ENCODE measurements at regions not wholly inside any gene's neighbourhood (a gene's known extent, or its start where the extent isn't known, plus 50 kb on each side); places are given as distances from the start of the nearest gene placed in this dataset.

GRCh38 chr5:1706021-1706420 is 93.6 kb downstream of the MRPL36 start:
- no peak for DNase-seq (ENCODE audit: low read depth)

DNA sequence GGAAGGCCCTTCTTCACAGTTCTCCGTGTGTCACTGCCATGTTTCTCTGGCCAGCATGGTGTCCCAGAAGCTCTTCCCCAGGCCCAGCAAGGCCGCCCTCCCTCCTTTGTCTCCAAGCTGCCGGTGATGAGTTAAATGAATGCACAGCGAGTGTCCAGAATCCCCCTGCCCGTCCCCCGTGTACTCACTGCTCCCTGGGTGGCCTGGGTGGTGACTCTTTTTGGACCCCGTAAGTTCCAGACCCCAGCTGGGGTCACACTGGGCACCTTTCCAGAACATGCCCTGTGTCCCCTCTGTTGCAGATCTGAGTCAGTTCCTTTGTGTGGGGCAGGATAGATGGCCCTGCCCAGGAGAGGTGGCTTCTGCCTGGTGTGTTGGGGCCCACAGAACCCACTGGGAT is 95.0 kb downstream of the MRPL36 start:
- DNase-seq (ENCODE audit: low read depth), result no peak

DNA sequence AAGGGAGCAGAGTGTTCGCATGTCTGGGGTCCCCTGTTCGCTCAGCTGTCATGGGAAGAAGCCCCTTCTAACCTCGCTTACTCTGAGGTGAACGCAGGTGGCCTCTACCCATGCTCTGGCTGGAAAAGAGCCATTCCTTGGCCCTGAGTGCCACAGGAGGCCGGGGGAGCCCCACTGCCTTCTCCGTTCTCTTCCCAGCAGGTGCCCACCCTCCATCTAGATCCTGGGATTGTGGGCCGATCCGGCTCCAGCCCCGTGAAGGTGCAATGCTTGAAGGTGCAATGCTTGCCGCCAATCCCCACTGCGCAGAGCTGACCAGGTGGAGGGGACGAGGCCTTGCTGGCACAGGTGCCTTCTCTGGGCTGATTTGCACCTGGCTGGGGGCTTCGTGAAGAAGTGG is 95.4 kb downstream of the MRPL36 start:
- DNase-seq (ENCODE audit: low read depth), result no peak

DNA sequence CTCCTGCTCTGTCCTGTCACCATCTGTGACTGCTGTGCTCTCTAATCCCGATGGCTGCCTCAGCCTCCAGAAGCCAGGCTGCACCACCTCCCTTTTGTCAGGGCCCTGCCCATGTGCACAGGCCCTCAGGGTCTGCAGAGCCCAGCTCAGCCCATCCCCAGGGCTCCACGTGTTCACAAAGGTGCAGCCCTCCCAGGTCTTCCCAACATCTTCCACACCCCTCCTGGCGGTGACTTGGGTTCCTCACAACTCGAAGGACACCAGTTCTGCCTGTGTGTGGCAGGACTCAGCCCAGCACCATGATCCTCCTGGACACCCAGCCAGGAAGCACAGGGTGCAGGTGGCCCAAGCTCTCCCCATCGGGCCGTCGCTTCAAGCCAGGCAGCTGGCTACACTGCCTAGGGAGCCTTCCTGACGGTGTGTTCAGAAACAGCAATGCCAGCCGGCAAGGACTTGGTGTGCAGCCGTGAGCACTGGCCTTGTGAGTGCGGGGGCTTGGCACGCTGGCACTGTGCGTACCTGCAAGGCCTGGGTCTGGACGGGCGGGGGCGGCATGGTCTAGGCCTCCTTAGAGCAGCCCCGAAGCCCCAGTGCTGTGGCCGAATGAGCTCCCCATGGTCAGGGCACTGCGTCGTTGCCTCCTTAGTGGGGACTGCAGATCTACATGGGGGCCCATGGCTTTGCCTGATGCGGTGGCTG is 96.1 kb downstream of the MRPL36 start:
- no peak for DNase-seq (ENCODE audit: low read depth)

DNA sequence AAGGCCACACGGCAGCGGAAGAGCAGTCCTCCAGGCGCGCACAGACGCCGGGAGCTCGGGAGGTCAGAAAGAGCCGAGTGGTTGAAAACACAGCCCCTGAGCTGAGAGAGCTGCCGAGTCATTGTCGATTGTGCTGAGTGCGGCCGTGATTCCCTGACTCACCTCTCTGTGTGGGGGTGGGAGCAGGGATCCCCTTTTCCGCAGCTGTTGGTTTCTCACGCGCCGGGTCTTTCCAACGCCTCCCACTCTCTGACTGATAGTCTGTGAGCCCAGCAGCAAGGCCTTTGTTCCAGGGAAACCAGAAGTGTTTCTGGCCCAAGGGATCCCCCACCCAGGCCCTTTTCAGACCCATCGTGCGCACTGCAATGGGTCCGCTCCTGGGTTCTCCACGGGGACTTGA is 97.3 kb downstream of the MRPL36 start:
- DNase-seq (ENCODE audit: low read depth), result no peak

DNA sequence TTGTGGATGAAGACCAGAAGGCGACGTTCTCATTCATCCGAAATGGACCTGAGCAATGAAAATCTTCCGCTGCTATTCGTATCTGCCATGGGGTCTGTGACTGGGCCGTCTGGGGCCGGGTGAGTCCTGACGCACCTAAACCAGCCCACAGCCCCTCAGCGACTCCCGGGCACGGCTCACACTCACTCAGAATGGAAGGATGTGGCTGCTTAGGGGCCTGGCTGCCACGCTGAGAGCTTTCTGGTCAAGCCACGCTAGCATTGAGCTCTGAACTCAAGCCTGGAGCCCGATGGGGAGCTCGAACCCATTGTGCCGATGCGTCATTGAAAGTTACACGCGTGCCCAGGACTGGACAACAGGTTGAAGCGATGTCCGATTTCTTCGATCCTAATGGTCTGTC is 97.8 kb downstream of the MRPL36 start:
- DNase-seq (ENCODE audit: low read depth), result no peak

DNA sequence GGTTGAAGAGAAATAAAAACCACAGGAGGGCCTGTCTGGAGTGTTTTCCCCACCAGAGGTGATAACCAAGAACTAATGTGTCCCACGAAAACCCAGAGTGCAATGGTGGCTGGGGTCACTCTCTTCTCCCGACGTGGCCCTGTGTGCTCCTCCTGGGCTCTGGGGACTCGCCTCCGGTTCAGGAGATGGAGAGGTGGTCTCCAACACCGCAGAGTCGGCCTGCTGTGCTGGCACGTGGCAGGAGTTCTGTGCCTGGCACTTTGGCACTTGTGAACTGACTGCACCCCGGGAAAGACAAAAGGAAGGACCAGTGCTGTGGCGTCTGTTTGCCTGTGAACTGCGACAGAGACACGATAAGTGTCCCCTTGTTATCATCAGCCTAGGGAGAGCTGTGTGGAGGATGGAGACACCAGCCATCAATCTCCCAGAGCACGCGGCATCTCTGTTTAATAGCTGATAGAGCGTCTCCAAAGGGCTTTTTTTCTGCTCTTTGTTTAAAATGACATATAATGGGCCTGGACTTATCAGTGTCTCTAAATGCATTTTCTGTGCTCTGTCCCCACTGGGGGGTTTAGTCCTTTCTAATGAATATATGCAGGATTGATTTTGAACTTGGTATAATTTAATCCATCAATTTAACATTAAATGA is 98.3 kb downstream of the MRPL36 start:
- DNase-seq (ENCODE audit: low read depth), result no peak

DNA sequence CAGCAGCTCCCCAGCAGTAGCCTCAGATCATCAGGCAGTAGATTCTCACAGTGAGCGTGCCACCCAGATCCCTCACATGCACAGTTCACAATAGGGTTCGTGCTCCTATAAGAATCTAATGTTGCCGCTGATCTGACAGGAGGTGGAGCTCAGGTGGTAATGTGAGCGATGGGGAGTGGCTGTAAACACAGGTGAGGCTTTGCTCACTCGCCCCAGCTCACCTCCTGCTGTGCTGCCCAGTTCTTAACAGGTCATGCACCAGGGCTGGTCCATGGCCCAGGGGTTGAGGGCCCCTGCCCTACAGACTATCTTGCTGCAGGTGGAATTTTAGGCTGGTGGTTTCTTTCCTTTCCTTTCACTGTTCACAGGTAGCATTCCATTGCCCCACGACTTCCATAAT is 100.2 kb downstream of the MRPL36 start:
- DNase-seq (ENCODE audit: low read depth), result no peak

DNA sequence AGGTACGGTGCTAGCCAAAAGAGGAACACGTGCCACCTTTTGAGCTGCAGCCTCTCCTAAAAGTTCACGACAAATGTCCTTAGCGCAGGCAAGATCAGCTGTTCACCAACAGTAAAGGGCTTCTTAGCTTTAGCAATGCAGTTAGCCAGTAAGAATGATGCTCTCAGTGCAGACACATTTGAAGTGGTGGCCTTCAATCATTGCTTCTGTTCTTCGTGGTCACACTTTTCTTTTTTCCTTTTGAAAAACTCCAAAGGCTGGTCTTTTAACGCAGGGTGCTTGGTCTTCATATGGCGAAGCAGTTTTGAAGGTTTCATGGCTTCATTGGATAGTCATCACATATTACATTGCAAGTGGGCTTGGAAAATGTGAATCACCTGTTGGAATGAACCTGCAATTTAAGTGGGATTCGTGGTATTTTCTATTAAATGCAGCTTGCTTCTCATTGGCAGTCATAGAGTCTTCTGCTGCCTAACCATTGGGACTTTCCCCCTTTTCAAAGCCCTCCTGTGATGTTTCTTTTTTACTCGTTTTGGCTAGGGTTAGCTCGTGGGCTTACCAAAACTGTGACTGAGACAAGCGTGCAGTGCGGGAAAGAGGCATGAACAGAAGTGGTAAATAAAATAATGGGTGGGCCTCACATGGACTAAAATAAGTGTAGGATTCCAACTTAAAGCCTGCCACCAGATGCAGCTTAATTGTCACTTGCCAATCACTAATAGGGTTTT is 100.9 kb downstream of the MRPL36 start:
- DNase-seq (ENCODE audit: low read depth), result no peak

GRCh38 chr5:1692381-1692780 is 107.3 kb downstream of the MRPL36 start:
- no peak for DNase-seq (ENCODE audit: low read depth)

- no peak for DNase-seq (ENCODE audit: low read depth)
These were observed 112.2 kb downstream of the MRPL36 start for GRCh38 chr5:1687301-1687970.

GRCh38 chr5:1686016-1686802 is 113.4 kb downstream of the MRPL36 start:
- DNase-seq (ENCODE audit: low read depth), result no peak

GRCh38 chr5:1685066-1685465 is 114.6 kb downstream of the MRPL36 start:
- DNase-seq (ENCODE audit: low read depth), result no peak

DNA sequence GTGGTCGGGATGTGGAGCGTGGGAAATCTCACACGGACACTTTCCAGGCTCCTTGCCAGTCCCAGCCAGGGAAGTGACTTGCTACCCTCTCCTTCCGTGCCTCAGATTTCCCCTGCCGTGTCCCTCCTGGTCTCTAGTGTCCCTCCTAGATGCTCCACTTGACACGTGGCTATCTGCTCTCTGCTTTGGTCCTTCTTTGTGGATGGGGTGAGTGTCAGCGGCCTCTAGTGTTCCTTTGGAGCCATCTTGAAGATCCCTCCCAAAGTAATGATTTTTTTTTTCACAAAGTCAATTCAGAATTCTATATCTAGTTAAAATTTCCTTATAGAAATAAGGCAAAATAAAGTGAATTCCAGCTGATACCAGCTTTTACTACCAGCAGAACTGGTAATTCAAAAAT is 117.7 kb downstream of the MRPL36 start:
- no peak for DNase-seq (ENCODE audit: low read depth)

DNA sequence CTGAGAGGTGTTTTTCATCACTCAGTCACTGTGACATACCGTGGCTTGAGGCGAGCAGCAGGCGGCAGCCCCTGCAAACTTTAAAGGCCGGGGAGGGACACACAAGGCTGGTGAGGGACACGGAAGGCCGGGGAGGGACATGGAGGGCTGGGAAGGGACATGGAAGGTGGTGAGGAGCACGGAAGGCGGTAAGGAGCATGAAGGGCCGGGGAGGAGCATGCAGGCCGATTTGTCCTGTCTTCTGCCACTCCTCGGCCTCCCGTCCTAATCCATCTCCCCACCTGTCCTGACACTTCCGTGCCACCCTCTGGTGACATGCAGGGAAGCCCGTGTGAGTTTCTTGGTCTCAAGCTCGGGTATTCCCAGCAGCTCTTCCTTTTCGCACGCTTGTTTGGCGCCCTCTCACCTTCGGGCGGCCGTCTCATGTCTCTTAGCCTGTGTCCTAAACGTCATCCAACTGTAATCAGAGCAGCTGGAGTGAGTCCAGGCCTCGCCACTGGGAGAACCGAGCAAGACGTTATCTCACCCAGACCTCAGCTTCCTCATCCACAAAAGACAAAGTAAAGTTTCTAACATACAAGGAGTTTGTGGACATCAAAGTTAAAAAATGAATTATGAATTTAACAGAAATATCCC is 126.5 kb downstream of the MRPL36 start:
- DNase-seq (ENCODE audit: low read depth), result no peak

DNA sequence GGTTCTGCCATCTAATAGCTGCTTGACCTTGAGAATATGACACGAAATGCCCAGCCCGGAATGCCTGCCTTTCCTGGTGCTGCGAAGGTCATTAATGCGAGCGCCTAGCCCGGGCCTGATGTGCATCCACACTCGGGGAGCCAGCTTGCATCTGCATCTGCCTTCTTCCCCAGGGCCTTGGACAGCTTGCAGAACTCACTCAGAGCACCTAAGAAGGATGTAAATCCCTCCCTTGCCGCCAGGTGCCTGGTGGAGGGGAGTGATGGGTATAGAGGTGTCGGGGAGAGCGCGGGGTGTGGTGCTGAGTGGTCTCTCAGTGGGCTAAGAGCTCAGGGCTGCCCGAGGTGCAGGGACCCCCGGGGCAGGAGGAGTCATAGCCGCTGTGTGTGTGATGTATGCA is 127.2 kb downstream of the MRPL36 start:
- DNase-seq (ENCODE audit: low read depth), result no peak

DNA sequence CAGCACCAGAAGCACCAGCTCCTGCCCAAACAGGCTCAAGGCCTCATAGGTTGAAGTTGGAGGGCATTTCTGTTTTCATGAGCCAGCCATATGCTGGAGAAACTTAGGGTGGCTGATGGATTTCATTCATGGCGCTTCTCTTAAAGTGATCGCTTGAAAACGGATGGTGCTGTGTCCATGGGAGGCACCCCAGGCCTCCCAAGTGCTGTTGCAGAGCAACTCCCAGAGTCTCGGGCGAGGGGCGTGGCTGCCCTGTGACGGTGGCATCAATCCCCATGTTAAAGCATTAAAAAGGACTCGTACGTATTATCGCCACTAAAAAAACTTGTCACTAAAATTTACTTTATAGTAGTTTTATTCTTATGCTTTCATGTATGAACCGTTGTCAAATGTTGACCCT is 128.3 kb downstream of the MRPL36 start:
- DNase-seq (ENCODE audit: low read depth), result no peak

DNA sequence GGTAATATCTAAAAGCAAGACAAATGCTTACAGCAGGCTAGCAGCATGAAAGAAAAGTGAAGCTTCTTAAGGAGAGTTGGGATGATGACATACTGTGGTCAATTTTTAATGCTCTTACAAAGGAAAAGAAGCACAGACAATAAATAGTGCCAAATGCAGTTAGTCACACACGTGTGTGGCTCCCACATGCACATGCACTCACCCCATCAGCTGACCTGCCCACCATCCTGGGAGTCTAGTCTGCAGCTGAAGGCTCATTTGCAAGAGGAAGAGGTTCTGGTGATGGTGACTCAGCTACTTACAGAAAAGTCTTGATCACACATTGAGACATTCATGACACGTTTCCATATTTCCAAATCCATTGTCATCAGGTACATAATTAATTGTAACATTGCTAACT is 129.3 kb downstream of the MRPL36 start:
- DNase-seq (ENCODE audit: low read depth), result peak; percentile 17

DNA sequence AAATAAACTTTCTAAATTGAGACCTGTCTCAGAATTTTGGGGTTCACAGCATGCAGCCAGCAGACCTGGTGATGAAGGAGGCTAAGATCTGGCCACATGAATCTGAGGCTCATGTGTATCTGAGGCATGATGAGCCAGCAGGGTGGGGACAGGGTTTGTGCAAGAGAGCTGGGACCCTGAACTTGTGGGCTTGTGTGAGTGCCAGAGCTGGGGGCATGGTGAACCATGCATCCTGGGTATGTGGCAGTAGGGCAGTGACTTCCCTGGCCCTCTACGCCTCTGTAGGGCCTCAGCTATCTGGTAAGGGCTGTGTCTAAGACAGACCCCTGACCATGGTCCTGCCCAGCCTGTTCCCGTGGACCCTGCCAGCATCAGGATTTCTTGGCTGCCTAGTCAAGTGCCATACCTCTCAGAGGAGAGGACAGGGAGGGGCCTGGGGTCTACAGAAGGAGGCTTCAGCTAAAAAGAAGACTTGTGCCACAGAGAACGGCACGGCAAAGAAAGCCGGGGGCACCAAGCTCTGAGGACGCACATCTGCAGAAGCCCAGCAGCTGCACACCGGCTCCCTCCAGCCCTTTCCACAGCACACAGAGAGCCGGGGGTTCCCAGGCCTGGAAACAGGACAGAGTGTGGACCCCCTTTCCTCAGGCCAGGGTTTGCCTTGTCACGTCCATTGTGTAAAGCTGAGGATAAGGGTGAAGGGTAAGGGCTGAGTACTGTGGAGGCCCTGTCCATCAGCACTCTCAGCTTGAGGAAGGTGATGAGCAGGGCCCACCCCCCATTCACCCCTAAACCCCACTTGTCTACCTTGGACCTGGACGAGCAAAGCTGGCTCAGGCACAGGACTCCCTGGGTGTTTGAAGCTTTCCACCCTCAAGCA is 130.1 kb downstream of the MRPL36 start:
- DNase-seq (ENCODE audit: low read depth), result no peak

DNA sequence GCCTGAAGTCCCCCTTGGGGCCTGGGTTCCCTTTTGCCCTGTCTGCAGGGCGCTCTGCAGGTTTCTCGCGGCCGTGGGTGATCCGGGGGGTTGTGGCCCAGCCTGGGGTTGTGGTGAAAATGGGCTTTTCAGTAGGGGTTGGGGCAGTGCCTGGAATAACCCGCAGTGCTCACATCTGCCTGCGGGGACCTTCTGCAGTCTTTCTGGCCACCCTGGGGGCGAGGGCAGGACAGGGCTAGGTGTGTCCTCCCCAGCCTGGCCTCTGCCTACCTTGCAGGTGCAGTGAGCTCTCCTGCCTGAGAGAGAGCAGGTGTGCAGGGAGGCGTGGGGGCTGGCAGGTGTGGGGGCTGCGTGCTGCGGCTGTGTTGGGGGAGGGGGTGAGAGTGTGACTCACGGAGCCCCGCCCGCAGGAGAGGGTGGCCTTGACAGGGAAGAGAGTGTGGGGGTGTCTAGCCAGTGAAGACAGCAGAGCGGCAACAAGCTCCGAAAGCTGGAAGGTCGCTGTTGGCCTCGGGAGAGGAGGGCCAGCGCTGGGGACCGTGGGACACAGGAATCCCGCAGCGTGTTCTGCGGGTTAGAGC is 131.4 kb downstream of the MRPL36 start:
- DNase-seq (ENCODE audit: low read depth), result no peak
